Fibroblast of gingiva (primary cell): ENCODE measurements at regions not wholly inside any gene's neighbourhood (a gene's known extent, or its start where the extent isn't known, plus 50 kb on each side); places are given as distances from the start of the nearest gene placed in this dataset.
"Not testable (repeated sequence)": the region's sequence is repeated elsewhere in the genome, so short reads cannot be mapped to it uniquely, and the experiment has no call there.

ENCODE experiments used
- DNase-seq: peaks from one replicate; pipeline ENCODE4 v3.0.0-alpha.2; 2011; ENCODE audit warnings: low read depth

DNA sequence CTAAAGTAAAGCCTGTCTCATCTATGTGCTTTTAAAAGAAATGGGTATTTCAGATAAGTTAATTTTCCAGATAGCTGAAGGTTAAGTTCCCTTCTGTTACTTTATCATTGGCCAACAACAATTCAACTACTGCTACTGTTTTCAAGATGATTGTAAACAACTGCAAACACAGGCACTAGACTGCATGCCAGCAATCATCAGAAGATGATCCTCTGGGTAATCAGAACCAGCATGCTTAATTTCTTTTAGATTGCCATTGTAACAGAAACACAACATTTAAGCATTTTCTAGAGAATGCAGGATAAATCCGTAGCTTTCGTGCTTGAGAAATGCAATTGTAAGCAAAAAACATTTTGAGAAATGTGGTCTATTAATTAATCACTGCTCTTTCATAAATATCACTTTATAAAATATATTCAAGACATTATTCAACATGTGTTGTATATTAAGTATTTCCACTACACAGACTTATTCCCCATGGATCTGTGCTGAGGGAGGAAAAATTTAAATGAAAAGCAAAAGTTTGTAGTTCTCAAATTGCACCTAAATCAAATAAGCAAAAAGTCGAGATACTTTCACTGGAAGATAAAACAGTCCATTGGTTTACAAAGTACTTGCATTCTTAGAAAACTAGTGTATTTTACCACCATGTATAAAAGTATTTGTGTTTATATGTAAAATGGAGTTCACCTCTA lies 133.7 kb downstream of the ATL2 start:
- peak; percentile 8 for DNase-seq

DNA sequence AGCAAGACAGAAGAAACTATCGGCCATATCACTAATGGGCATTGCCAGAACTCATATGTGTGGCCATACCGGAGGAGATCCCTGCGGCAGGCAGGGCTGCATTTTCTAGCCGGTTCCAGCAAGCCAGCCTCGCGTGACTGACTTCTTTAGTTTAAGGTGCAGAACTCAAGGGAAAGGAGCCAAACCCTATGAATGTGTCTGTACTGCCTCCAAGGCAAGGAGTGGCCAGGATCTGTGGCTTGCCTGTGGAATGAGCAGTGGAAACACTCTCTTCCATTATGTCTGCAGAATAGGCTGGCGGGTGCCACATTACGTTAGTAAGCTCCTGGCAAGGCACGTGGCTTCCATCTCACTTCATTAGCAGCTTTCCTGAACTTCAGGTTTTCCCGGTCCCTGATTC lies 137.6 kb downstream of the ATL2 start:
- no peak for DNase-seq

DNA sequence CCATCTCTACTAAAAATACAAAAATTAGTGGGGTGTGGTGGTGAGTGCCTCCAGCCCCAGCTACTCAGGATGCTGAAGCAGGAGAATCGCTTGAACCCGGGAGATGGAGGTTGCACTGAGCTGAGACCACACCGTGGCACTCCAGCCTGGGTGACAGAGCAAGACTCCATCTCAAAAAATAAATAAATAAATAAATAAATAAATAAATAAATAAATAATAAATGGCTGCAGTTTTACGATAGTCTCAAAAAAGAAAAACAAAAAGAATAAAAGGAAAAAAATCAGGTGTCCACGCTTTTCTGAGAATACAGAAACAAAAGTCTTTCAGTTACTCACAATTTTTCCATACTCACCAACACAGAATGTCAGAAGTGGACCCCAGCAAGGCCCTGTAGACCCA lies 138.4 kb downstream of the ATL2 start:
- not testable (repeated sequence) for DNase-seq

DNA sequence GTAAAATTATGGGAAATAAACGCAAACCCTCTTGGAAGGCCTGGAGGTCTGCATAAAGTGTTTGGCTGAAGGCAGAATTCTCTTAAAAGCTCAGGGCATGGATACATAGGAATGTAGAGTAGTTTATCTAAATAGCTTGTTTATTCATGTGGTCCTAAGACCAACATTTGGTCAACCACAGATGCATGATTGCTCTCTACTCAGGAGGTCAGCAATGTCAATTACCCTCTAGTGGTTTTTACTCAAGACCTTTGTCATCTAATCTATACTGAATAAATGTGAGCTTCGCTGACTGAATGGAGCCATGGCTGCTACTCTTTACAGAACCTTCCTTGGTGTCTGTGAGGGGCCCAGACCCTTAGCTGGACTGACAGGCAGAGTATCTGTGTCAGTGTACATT lies 139.8 kb downstream of the ATL2 start:
- no peak for DNase-seq

DNA sequence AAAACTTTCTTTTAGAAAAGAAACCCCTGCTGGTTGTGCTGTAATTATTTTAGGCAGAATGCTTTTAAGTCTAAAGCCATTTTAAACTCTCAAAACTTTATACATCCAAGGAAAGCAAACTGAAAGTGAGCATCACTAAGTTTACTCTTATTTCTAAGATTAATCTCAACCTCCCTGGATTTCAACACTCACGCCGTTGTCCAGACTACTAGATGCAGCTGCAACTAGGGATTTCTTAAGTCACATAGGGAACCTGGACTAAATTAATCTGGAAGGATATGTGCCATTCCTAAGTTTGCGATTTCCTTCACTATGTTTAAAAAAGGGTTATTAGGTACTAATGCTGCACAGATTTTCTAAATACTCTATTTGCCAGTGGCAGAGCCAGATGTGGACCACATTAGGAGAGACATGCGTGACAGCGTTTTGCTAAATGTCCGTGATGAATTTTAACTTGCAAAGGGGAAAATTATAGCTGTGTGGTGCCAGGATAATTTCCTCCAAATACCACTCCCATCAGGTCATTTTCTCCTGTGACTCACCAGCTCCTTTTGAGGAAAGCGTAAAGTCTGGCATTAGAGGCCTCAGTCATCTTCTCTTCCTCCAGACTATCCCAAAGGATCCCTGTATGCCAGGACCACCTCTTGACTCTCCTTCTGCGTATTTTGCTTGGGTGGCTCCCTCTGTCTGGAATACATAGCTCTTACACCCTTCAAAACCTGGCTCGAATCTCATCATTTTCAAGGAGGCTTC lies 143.7 kb downstream of the ATL2 start:
- DNase-seq, result peak; percentile 89

DNA sequence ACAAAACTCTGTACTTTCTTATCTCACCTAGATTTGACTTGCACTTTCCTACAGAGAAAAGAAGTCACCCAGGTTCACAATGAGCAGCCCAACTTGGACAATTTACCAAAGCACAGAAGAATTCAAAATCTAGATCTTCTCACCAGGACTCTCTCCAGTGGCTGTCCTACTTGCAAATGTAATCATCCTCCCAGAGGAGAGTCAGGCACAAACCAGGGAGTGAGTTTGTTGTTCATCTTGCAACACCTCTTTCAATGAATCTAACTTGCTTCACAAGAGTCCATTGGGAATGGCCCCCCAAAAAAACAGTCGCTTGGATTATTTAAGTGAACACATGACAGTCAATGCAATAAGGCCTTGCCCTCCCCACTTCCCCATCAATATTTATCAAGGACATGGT lies 144.6 kb downstream of the ATL2 start:
- DNase-seq, result no peak

DNA sequence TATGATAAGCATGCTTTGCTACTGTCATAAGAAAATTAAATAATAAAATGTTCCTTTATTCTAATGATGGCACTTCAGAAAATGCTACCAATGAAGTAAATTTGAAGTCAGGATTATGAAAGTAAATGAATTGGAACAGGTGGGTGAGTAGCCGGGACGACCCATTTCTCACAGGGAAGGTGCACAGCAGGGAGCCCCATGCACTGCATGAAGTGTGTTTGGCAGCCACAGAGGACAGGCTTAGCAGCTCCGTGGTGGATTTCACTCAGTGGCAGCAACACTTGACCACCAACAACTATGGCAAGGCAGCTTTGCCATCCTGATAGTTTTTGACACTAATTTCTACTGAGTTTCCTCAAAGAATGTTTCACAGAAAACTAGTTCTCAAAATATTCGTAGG lies 146.3 kb downstream of the ATL2 start:
- no peak for DNase-seq

DNA sequence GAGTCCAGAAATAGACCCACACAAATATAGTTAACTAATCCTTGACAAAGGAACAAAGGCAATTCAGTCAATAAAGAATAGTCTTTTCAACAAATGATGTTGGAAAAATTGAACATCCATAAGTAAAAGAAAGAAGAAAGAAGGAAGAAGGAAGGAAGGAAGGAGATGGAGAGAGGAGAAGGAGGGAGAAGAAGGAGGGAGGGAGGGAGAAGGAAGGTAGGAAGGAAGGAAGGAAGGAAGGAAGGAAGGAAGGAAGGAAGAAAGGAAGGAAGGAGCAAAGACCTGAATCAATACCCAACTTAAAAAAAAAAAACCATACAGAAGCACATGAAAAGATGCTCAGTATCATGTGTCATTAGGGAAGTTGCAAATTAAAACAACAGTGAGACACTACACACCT lies 148.3 kb downstream of the ATL2 start:
- no peak for DNase-seq

DNA sequence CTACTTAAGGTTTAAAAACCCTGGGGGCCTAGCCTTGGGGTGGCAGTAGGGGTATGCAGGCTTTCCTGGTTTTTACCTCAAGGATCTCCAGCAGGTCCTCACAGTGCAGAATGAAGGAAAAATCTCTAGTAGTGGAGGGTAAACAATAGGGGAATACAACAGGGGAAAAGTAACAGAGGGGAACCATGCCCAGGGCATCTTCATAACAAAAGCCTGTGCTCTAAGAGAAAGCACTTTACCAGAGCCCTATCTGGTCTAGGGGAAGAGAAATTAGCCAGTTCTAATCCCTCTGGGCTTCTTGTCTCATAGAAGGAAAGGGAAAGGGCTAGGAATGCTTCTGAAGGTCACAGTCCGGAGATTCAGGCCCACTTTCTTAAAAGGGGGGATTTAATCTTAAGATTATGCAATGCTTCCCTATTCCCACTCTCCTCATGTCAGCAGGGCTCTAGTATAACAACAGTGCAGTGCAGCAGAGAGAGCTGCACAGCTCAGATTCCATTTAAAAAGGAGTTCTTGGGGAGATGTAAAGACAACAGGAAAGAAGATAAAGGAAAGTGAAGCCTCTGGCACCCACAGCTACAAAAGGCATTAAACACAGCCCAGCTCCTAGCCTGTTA lies 149.0 kb upstream of the CYP1B1 start:
- DNase-seq, result no peak

DNA sequence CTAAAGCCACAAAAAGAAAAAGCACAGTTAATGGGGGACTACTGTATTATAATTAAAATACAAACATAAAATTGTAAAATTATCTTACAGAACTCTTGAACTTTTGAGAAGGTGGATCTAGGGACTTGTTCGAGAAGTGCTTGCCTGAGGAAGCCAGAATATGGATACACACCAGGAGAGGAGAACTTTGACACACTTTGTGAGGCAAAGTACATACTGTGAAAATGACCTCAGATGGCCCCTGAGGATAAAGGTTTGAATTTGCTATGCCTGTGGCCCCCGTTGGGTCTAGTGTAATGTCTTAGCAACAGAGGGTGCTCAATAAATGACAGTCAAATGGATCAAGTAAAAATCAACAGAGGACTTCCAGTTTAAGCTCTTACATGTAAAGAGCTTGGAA lies 148.2 kb upstream of the CYP1B1 start:
- DNase-seq, result no peak

DNA sequence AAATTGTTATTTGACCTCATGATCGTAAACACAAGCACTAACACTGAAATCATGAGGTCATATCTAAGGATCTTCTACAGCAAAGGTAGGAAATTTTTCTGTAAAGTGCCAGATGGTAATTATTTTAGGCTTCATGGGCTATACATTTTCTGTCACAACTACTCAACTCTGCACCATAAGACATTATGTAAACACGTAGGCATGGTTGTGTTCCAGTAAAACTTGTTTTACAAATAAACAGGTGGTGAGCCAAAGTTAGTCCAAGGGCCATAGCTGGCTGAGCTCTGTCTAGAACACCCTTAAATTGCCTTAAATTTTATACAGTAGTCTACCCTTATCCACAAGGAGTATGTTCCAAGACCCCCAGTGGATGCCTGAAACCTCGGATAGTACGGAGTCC lies 147.3 kb upstream of the CYP1B1 start:
- DNase-seq, result no peak

DNA sequence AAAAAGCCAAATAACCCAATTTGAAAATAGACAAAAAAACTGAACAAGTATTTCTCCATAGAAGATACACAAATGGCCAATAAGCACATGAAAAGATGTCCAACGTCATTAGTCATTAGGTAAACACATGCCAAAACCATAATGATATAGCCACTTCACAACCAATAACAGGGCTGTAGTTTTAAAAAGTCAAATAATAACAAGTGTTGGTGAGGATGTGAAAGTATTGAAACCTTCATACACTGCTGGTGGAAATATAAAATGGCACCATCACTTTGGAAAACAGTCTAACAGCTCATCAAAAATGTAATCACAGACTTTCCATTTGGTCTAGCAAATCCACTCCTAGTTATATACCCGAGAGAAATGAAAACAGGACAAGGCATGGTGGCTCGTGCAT lies 144.2 kb upstream of the CYP1B1 start:
- DNase-seq, result no peak

DNA sequence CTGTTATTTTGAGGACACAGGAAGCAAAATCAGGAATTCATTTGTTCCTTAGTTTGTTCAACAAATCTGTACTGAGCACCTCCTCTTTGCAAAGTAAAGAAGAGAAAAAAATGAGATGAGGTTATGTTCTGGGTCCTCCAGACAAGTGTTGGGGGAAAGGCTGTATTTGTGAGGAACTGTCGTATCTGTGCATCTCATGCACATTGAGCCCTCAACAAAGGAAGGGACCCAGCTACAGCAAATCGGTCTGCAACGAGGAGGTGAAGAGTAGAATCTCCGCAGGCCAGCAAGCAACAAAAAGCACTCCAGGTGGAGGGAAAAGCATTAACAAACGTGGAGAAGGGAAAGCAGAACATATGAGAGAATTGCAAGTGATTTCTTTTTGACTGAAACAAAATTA lies 143.0 kb upstream of the CYP1B1 start:
- DNase-seq, result no peak

DNA sequence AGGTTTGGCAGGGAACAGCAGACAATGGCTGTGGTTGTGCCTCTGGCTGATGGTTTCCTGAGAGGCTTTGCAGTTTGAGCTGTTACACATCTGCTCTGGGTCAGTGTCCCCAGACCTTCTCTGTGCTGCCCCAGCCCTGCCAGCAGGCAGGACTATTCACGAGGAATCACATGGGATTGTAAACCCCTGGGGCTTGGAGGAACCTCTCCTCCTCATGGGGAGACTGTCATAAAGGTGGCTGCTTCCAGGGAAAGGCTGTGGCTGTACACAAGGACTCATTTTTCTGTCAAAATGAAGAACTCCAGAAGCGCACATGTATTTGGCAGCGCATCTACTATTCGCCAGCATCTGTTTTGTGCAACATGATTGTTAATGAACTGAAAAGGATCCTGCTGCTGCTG lies 142.6 kb upstream of the CYP1B1 start:
- DNase-seq, result peak; percentile 29

DNA sequence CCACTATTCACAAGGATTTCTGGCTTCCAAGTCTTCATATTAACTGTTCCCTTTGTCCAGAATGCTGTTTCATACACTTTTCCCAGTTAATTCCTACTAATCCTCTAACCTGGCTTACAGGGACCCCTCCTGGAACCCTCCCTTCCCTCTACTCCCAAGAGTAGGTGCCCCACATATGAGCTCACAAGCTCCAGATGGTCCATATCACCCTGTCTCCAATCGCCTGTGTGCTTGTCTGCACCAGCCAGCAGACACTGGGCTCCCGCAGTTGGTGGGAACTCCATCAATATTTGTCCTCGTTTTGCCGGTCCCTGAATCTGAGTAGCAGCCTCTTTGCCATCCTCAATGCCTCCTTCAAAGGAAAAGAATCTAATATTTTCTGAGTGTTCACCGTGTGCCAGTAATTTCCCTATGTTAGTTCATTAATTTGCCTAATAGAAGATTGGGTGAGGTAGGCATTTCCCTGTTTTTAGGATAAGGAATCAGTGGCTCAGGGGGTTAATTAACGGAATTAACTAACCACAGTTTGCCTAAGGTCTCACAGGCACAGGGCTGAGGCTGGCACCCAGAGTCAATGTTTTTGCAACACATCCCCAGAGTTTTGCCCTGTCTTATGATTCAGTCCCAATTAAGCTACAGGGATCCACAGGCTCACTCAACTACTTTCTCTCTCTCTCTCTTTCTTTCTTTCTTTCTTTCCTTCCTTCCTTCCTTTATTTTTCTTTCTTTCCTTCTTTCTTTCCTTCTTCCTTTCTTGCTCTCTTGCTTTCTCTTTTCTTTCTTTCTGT lies 141.6 kb upstream of the CYP1B1 start:
- DNase-seq, result no peak

DNA sequence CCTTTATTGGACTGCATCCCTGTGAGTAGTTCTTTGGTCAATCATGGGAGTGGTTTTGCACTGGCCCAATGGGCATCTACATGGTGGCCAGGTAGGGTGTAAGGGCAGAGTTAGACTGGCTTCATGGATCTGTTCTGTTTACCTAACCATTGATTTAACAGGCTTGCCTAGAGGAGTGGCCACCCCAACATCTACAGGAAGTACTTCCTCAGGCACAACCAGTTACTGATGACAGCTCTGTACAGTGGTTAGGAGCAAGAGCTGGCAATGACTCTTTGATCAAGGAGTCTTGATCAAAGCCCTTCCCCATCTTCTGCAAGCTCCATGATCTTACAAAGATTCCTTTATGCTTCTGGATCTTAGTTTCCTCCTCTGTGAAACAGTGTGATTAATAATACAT lies 140.9 kb upstream of the CYP1B1 start:
- DNase-seq, result no peak

DNA sequence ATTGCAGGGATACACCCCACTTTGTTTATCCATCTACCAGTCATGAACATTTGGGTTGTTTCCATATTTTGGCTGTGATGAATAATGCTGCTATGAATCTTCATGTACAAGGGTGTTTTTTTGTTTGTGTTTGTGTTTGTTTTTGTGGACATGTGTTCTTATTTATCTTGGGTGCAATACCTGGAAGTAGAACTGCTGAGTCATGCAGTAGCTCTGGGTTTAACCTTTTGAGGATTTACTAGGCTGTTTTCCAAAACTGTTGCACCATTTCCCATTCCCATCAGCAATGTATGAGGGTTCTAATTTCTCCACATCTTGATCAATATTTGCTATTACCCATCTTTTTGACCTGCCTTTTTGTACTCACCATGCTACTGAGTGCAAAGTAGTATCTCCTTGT lies 140.0 kb upstream of the CYP1B1 start:
- peak; percentile 96 for DNase-seq

DNA sequence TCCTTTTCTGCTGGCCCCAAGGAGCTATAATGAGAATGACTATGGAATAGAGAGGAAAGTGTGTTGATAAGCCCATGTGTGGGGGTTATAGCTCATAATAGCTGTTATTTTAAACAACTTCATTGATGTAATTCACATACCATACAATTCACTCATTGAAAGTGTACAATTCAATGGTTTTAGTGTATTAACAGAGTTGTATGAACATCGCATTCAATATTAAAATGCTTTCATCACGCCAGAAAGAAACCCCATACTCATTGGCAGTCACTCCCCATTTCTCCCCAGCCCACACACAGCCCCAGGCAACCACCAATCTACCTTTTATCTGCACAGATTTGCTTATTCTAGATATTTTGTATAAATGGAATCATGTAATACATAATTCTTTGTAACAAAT lies 139.6 kb upstream of the CYP1B1 start:
- DNase-seq, result no peak

DNA sequence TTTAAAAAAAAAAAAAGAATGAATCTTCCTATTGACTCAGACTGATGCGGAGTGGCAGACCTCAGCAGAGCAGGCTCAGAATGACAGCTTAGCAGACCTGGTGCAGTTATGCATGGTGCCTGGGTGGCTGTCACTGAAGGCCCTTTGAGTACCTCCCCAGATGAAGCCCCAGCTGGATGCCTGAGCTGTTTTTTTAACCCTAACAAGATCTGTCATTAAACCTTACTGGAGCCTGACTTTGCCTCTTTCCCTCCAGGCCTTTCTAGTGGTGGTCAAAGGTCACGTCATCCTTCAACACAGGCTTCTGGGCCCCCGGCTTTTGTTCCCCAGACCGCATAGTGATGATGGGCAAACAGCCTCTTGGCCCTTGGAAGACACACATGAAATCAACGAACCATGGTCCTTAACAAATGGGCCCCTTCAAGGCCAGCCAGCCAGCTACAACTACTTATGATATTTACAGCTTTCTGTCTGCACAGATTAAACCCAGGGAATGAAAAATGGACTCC lies 138.3 kb upstream of the CYP1B1 start:
- DNase-seq, result peak; percentile 12

DNA sequence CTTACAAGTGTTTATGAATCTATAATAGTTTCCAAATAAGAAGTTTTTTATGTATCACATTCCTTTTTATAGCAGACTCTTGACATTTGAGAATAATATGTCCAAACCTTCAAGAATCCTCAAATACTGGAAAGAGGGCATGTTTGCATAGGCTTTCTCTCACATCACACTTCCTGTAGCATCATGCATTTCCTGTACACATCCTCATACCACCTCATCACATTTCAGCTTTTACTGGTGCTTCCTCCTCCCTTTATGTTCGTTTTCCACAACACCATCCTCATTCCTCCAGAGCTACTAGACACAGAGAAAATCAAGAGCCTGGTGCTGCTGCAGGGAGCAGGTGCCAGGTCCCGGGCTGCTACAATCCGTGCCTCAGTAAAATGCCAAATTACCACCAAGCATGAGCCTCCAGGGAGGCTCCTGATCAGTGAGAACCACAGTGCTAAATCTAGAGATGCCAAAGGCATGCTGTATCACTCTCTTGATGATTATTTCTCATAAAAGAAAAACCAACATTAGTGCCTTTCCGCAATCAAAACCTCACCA lies 137.7 kb upstream of the CYP1B1 start:
- DNase-seq, result no peak

DNA sequence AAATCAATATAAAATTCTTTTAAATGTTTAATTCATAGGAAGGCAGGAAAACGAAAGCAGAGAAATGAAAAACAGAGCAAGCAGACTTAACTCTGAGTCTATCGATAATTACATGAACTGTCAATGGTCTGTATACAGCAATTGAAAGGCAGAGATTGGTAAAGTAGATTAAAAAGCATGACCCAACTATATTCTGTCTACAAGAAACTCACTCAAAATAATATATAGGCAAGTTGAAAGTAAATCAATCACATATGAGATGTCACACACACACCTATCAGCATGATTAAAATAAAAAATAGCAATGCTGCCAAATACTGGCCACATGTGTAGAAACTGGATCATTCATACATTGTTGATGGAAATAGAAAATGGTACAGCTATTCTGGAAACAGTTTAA lies 136.4 kb upstream of the CYP1B1 start:
- DNase-seq, result no peak

DNA sequence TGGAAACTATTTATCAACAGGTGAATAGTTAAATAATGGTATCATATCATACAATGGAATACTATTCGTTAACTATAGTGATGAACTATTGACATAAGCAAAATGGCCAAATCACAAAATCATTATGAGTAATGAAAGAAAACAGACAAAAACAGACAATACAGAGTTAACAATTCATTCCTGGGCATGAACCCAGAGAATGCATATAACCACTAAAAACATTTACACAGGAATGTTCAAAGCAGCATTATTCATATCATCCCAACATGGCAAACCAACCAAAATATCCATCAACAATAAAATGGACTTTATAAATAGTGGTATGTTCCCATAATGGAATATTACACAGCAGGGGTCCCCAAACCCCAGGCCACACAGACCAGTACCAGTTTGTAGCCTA lies 131.2 kb upstream of the CYP1B1 start:
- DNase-seq, result peak; percentile 16
